Caco-2 (cell line): ENCODE measurements at regions not wholly inside any gene's neighbourhood (a gene's known extent, or its start where the extent isn't known, plus 50 kb on each side); places are given as distances from the start of the nearest gene placed in this dataset.
"Not testable (repeated sequence)": the region's sequence is repeated elsewhere in the genome, so short reads cannot be mapped to it uniquely, and the experiment has no call there.

Experiments
- BruUV-seq: library from RNA; stranded (reverse); fragments of 400-500 nt; replicated peaks from 2 replicates; lab custom pipeline; 2021; lab: Mats Ljungman, UMichigan
- CTCF ChIA-PET: fragments of 300-600 bp; sonication (Branson Sonifier 250); formaldehyde crosslinking; loops from one replicate; lab custom pipeline; 2022; ENCODE audit warnings: antibody characterized with exemption; lab: Charles Lee
- POLR2A ChIA-PET: fragments of 300-600 bp; sonication (Branson Sonifier 250); formaldehyde crosslinking; loops from one replicate; lab custom pipeline; 2022; ENCODE audit warnings: antibody characterized with exemption; lab: Charles Lee
- DNase-seq, 2 experiments: peaks; one replicate each; pipeline versions ENCODE4 v3.0.0 to v3.0.0-alpha.2; 2020 to 2022
- H3K27me3 ChIP-seq: replicated peaks from 2 replicates; pipeline ENCODE4 v1.6.0; 2011; ENCODE audit warnings: low read length; ENCODE audit not compliant: control insufficient read depth, insufficient read depth
- H3K36me3 ChIP-seq: 2 replicates; pipeline ENCODE4 v1.5.1; 2011; ENCODE audit warnings: low read length; ENCODE audit not compliant: control insufficient read depth, insufficient read depth
- H3K4me1 ChIP-seq: fragments of 250-450 bp; sonication (Bioruptor Pico); 2 replicates; pipeline ENCODE4 v1.5.1; 2020; ENCODE audit warnings: mild to moderate bottlenecking
- H3K4me3 ChIP-seq: 2 replicates; pipeline ENCODE4 v1.5.1; 2011; ENCODE audit warnings: low read depth, mild to moderate bottlenecking, control low read depth, low read length
- H3K9me3 ChIP-seq: fragments of 250-450 bp; sonication (Bioruptor Pico); 2 replicates; pipeline ENCODE4 v1.5.1; 2020; ENCODE audit warnings: mild to moderate bottlenecking, moderate library complexity
- H3K27ac Mint-ChIP-seq: one replicate; pipeline ENCODE4 v1.8.0; 2022; ENCODE audit warnings: mixed read lengths; ENCODE audit not compliant: unreplicated experiment
- H3K27me3 Mint-ChIP-seq: one replicate; pipeline ENCODE4 v1.8.0; 2022; ENCODE audit warnings: mixed read lengths; ENCODE audit not compliant: insufficient read depth, unreplicated experiment
- H3K36me3 Mint-ChIP-seq: one replicate; pipeline ENCODE4 v1.8.0; 2022; ENCODE audit warnings: mild to moderate bottlenecking, mixed read lengths; ENCODE audit not compliant: insufficient read depth, unreplicated experiment
- H3K4me1 Mint-ChIP-seq: one replicate; pipeline ENCODE4 v1.8.0; 2022; ENCODE audit warnings: low read depth, mixed read lengths; ENCODE audit not compliant: unreplicated experiment
- H3K4me3 Mint-ChIP-seq: one replicate; pipeline ENCODE4 v1.8.0; 2022; ENCODE audit warnings: mild to moderate bottlenecking, moderate library complexity, mixed read lengths; ENCODE audit not compliant: unreplicated experiment
- H3K9me3 Mint-ChIP-seq: one replicate; pipeline ENCODE4 v1.8.0; 2022; ENCODE audit warnings: mixed read lengths; ENCODE audit not compliant: unreplicated experiment
- CTCF ChIP-seq, 2 experiments: fragments of 200-600 bp in 1 of 2; IDR thresholded peaks; 1 replicate in 1 of 2; 2 replicates in 1 of 2; pipeline versions ENCODE4 v1.5.1 to v1.8.0; 2011 to 2022; ENCODE audit warnings: antibody characterized with exemption in 1 of 2, control low read depth in 1 of 2, inconsistent platforms in 1 of 2, low read depth in 1 of 2, low read length in 1 of 2, mild to moderate bottlenecking in 1 of 2, moderate library complexity in 1 of 2; ENCODE audit not compliant: insufficient read depth in 1 of 2, severe bottlenecking in 1 of 2, unreplicated experiment in 1 of 2
- intact Hi-C: fragments of 100-400 bp; cut with micrococcal nuclease; formaldehyde crosslinking; loops from one replicate; pipeline ENCODE4 v1.10.0; 2022; ENCODE audit not compliant: unreplicated experiment

GRCh38 chr5:92019376-92019990 is 636.4 kb upstream of the ARRDC3 start:
- no peak for DNase-seq
- no peak for TF ChIP-seq CTCF (IDR thresholded peaks at IDR 0.05; ENCODE audit: insufficient read depth in 1 of 2, low read depth in 1 of 2, low read length in 1 of 2, severe bottlenecking in 1 of 2, unreplicated experiment in 1 of 2)
- Histone ChIP-seq H3K4me3 (no peak overlapping the region), H3K9me3 (0 out of 2 replicates have a peak, but pooled peaks cover 2% of the 10 kb centered on the region), H3K27me3 (no peaks in the 10 kb centered on the region), H3K36me3 (no peaks in the 10 kb centered on the region), H3K4me1 (no peaks in the 10 kb centered on the region)
- H3K4me3 Mint-ChIP-seq: no peak overlapping the region
- ChIA-PET POLR2A (no interaction called here), CTCF (no interaction called here)
- intact Hi-C loops: no loop called here
- H3K4me1 Mint-ChIP-seq: no peaks in the 10 kb centered on the region
- H3K36me3 Mint-ChIP-seq: no peaks in the 10 kb centered on the region
- H3K27me3 Mint-ChIP-seq: peaks cover 4% of the 10 kb centered on the region
- BruUV-seq: no TSS peak
- H3K9me3 Mint-ChIP-seq: no peaks in the 10 kb centered on the region
- H3K27ac Mint-ChIP-seq: no peak overlapping the region

- no peaks in the 10 kb centered on the region for H3K27me3 ChIP-seq
Measured at GRCh38 chr5:92017776-92018175, 634.7 kb upstream of the ARRDC3 start.

GRCh38 chr5:92011845-92012244 is 628.7 kb upstream of the ARRDC3 start:
- H3K4me1 ChIP-seq, H3K4me3 ChIP-seq, H3K27ac Mint-ChIP-seq, H3K36me3 ChIP-seq, H3K27me3 ChIP-seq, H3K4me1 Mint-ChIP-seq, H3K9me3 ChIP-seq, H3K36me3 Mint-ChIP-seq, intact Hi-C loops, H3K9me3 Mint-ChIP-seq, BruUV-seq, H3K4me3 Mint-ChIP-seq, H3K27me3 Mint-ChIP-seq, CTCF ChIA-PET, POLR2A ChIA-PET, DNase-seq: not testable (repeated sequence)

More at GRCh38 chr5:92017776-92018175, 634.7 kb upstream of the ARRDC3 start:
- no TSS peak for BruUV-seq
- no peaks in the 10 kb centered on the region for H3K36me3 ChIP-seq
- H3K9me3 ChIP-seq: no peaks in the 10 kb centered on the region
- Mint-ChIP-seq H3K36me3 (no peaks in the 10 kb centered on the region), H3K27me3 (peaks cover 4% of the 10 kb centered on the region), H3K4me1 (no peaks in the 10 kb centered on the region), H3K9me3 (no peaks in the 10 kb centered on the region), H3K4me3 (no peak overlapping the region), H3K27ac (no peak overlapping the region)
- DNase-seq: no peak
- no peak for TF ChIP-seq CTCF (IDR thresholded peaks at IDR 0.05; ENCODE audit: insufficient read depth in 1 of 2, low read depth in 1 of 2, low read length in 1 of 2, severe bottlenecking in 1 of 2, unreplicated experiment in 1 of 2)
- H3K4me1 ChIP-seq: no peaks in the 10 kb centered on the region
- ChIA-PET POLR2A (no interaction called here), CTCF (no interaction called here)
- intact Hi-C loops: no loop called here
- H3K4me3 ChIP-seq: no peak overlapping the region
